ENCODE measurements at regions not wholly inside any gene's neighbourhood (a gene's known extent, or its start where the extent isn't known, plus 50 kb on each side); places are given as distances from the start of the nearest gene placed in this dataset.

- Histone ChIP-seq H3K36me3 (ENCODE audit: control insufficient read depth in 2 of 2, insufficient read depth in 2 of 2, low read length in 1 of 2) (no peaks in the 10 kb centered on the region), H4K20me1 (ENCODE audit: control insufficient read depth, insufficient read depth) (no peaks in the 10 kb centered on the region), H3K27ac (ENCODE audit: control insufficient read depth, insufficient read depth) (no peak overlapping the region), H3K4me3 (no peak overlapping the region), H3K27me3 (replicated peaks in 1 of 2; ENCODE audit: control insufficient read depth in 2 of 2, insufficient read depth in 2 of 2, low read length in 1 of 2) (no peaks in the 10 kb centered on the region), H3K9ac (ENCODE audit: control insufficient read depth, insufficient read depth, low read length) (no peak overlapping the region), H3K79me2 (ENCODE audit: control insufficient read depth, insufficient read depth, low read length) (no peaks in the 10 kb centered on the region), H3K4me2 (ENCODE audit: control insufficient read depth, insufficient read depth) (no peak overlapping the region), H2AFZ (ENCODE audit: control insufficient read depth, low read depth, low read length) (no peak overlapping the region), H3K9me3 (replicated peaks; ENCODE audit: control insufficient read depth, insufficient read depth, low read length) (no peaks in the 10 kb centered on the region), H3K4me1 (ENCODE audit: control insufficient read depth, insufficient read depth, low read length) (no peaks in the 10 kb centered on the region)
- in situ Hi-C loops (cut with MboI) = no loop called here
- SMC1A ChIA-PET (ENCODE audit: uncharacterized antibody, unreplicated experiment) = no interaction called here
- WGBS (ENCODE audit: insufficient coverage, insufficient replicate concordance, low lambda C conversion rate, missing lambda C conversion rate) = 5% methylated on average over 1 of the region's 1 CpG
- intact Hi-C loops (cut with micrococcal nuclease; ENCODE audit: unreplicated experiment) = no loop called here
- no TSS peak for BruUV-seq (replicated peaks)
- ATAC-seq (no peak), FAIRE-seq (no peak), DNase-seq (ENCODE audit: low read depth, low spot score) (no peak)
- CTCF ChIA-PET = no interaction called here
- TF ChIP-seq KAT2A (conservative IDR thresholded peaks at IDR 0.05; ENCODE audit: control insufficient read depth, low read depth, low read length) (no peak), MEF2A (IDR thresholded peaks at IDR 0.05; ENCODE audit: insufficient read depth, low read depth, low read length) (no peak), RAD51 (IDR thresholded peaks at IDR 0.05) (no peak), LARP7 (IDR thresholded peaks at IDR 0.05) (no peak), HDAC6 (IDR thresholded peaks at IDR 0.05; ENCODE audit: unreplicated experiment) (no peak), CBX5 (IDR thresholded peaks at IDR 0.05; ENCODE audit: low read depth) (no peak), CHD4 (IDR thresholded peaks at IDR 0.05) (no peak), YBX1 (IDR thresholded peaks at IDR 0.05) (no peak), NRF1 (conservative IDR thresholded peaks at IDR 0.05; ENCODE audit: low read depth, low read length) (no peak), NR2C2 (IDR thresholded peaks at IDR 0.05; ENCODE audit: borderline replicate concordance, control insufficient read depth, insufficient read length, low read depth) (no peak), POLR2AphosphoS2 (IDR thresholded peaks at IDR 0.05; ENCODE audit: low read depth, low read length) (no peak), MTA3 (IDR thresholded peaks at IDR 0.05; ENCODE audit: borderline replicate concordance, low read length) (no peak), MEF2B (IDR thresholded peaks at IDR 0.05; ENCODE audit: partially characterized antibody, poor library complexity, severe bottlenecking) (no peak), PAX5 (IDR thresholded peaks at IDR 0.05; ENCODE audit: borderline replicate concordance, low read depth, low read length) (no peak), IRF4 (IDR thresholded peaks at IDR 0.05; ENCODE audit: low read depth, low read length) (no peak), ZNF217 (IDR thresholded peaks at IDR 0.05) (no peak), TCF3 (IDR thresholded peaks at IDR 0.05; ENCODE audit: borderline replicate concordance, insufficient read depth, low read depth, low read length) (no peak)
- RAD21 ChIA-PET (ENCODE audit: unreplicated experiment) = no interaction called here
- POLR2A ChIA-PET = no interaction called here
Measured at GRCh38 chr9:31983895-31984294, 400.5 kb upstream of the ACO1 start.
